ENCODE measurements at regions not wholly inside any gene's neighbourhood (a gene's known extent, or its start where the extent isn't known, plus 50 kb on each side); places are given as distances from the start of the nearest gene placed in this dataset.

GRCh38 chr12:86788661-86789060 is 532.5 kb upstream of the MGAT4C start:
- intact Hi-C loops (cut with DNase I), result no loop called here
- Histone ChIP-seq H3K9me3 (no peaks in the 10 kb centered on the region), H3K4me3 (no peak overlapping the region), H3K27me3 (replicated peaks; ENCODE audit: insufficient read depth) (no peaks in the 10 kb centered on the region), H3K4me1 (replicated peaks) (no peaks in the 10 kb centered on the region), H3K36me3 (no peaks in the 10 kb centered on the region), H3K27ac (no peak overlapping the region)
- DNase-seq (ENCODE audit: low spot score), result no peak
- TF ChIP-seq POLR2AphosphoS5 (IDR thresholded peaks at IDR 0.05), result no peak
- TF ChIP-seq POLR2A (IDR thresholded peaks at IDR 0.05), result no peak

- H3K4me1 ChIP-seq (replicated peaks), result no peaks in the 10 kb centered on the region
- H3K27ac ChIP-seq, result no peak overlapping the region
- H3K4me3 ChIP-seq, result no peak overlapping the region
- TF ChIP-seq POLR2A (IDR thresholded peaks at IDR 0.05), result no peak
- intact Hi-C loops (cut with DNase I), result no loop called here
- DNase-seq (ENCODE audit: low spot score), result no peak
- no peaks in the 10 kb centered on the region for H3K27me3 ChIP-seq (replicated peaks; ENCODE audit: insufficient read depth)
- no peaks in the 10 kb centered on the region for H3K9me3 ChIP-seq
- no peaks in the 10 kb centered on the region for H3K36me3 ChIP-seq
Observed at GRCh38 chr12:86787419-86787818, 531.2 kb upstream of the MGAT4C start.

- no peak for DNase-seq (ENCODE audit: low spot score)
- H3K27ac ChIP-seq, result no peak overlapping the region
- intact Hi-C loops (cut with DNase I), result no loop called here
Observed at GRCh38 chr12:86777325-86777724, 521.1 kb upstream of the MGAT4C start.

GRCh38 chr12:86774841-86775388 is 518.7 kb upstream of the MGAT4C start:
- H3K27me3 ChIP-seq (replicated peaks; ENCODE audit: insufficient read depth), result no peaks in the 10 kb centered on the region
- no peak for DNase-seq (ENCODE audit: low spot score)
- H3K4me1 ChIP-seq (replicated peaks), result no peaks in the 10 kb centered on the region
- H3K9me3 ChIP-seq, result no peaks in the 10 kb centered on the region
- TF ChIP-seq POLR2A (IDR thresholded peaks at IDR 0.05), result no peak
- TF ChIP-seq, protein P1, sequence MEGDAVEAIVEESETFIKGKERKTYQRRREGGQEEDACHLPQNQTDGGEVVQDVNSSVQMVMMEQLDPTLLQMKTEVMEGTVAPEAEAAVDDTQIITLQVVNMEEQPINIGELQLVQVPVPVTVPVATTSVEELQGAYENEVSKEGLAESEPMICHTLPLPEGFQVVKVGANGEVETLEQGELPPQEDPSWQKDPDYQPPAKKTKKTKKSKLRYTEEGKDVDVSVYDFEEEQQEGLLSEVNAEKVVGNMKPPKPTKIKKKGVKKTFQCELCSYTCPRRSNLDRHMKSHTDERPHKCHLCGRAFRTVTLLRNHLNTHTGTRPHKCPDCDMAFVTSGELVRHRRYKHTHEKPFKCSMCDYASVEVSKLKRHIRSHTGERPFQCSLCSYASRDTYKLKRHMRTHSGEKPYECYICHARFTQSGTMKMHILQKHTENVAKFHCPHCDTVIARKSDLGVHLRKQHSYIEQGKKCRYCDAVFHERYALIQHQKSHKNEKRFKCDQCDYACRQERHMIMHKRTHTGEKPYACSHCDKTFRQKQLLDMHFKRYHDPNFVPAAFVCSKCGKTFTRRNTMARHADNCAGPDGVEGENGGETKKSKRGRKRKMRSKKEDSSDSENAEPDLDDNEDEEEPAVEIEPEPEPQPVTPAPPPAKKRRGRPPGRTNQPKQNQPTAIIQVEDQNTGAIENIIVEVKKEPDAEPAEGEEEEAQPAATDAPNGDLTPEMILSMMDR (IDR thresholded peaks at IDR 0.05), result no peak
- TF ChIP-seq POLR2AphosphoS5 (IDR thresholded peaks at IDR 0.05), result no peak
- no peaks in the 10 kb centered on the region for H3K36me3 ChIP-seq
- no peak overlapping the region for H3K4me3 ChIP-seq
- intact Hi-C loops (cut with DNase I), result no loop called here
- WGBS, result 86% methylated on average over 1 of the region's 1 CpG
- H3K27ac ChIP-seq, result no peak overlapping the region

More at GRCh38 chr12:86777325-86777724, 521.1 kb upstream of the MGAT4C start:
- TF ChIP-seq, protein P1 (IDR thresholded peaks at IDR 0.05), result no peak
- TF ChIP-seq POLR2A (IDR thresholded peaks at IDR 0.05), result no peak
- no peak for TF ChIP-seq POLR2AphosphoS5 (IDR thresholded peaks at IDR 0.05)
- Histone ChIP-seq H3K9me3 (no peaks in the 10 kb centered on the region), H3K4me3 (no peak overlapping the region), H3K36me3 (no peaks in the 10 kb centered on the region), H3K27me3 (replicated peaks; ENCODE audit: insufficient read depth) (no peaks in the 10 kb centered on the region), H3K4me1 (replicated peaks) (no peaks in the 10 kb centered on the region)
- WGBS, result 49% methylated on average over 2 of the region's 2 CpGs

- Histone ChIP-seq H3K9me3 (no peaks in the 10 kb centered on the region), H3K27ac (no peak overlapping the region), H3K36me3 (no peaks in the 10 kb centered on the region), H3K27me3 (replicated peaks; ENCODE audit: insufficient read depth) (no peaks in the 10 kb centered on the region), H3K4me1 (replicated peaks) (no peaks in the 10 kb centered on the region), H3K4me3 (no peak overlapping the region)
- DNase-seq (ENCODE audit: low spot score), result no peak
- TF ChIP-seq, protein P1 (IDR thresholded peaks at IDR 0.05), result no peak
- TF ChIP-seq POLR2AphosphoS5 (IDR thresholded peaks at IDR 0.05), result no peak
- no peak for TF ChIP-seq POLR2A (IDR thresholded peaks at IDR 0.05)
- intact Hi-C loops (cut with DNase I), result no loop called here
- WGBS, result 52% methylated on average over 2 of the region's 2 CpGs
Observed at GRCh38 chr12:86772696-86773095, 516.5 kb upstream of the MGAT4C start.

DNA sequence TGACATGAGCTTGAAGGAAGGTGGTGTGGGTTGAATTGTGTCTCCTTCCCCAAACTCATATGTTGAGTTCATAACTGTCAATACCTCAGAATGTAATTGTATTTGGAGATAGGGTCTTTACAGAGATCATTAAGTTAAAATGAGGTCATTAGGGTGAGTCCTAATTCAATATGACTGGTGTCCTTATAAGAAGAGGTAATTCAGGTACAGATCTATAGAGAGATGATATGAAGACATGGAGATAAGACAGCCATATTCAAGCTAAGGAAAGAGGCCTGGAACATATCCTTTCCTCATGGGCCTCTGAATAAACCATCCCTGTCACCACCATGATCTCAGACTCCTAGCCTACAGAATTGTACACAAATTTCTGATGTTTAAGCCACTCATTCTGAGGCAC is 514.7 kb upstream of the MGAT4C start:
- Histone ChIP-seq H3K9me3 (no peaks in the 10 kb centered on the region), H3K4me3 (no peak overlapping the region), H3K36me3 (no peaks in the 10 kb centered on the region), H3K27ac (no peak overlapping the region), H3K27me3 (replicated peaks; ENCODE audit: insufficient read depth) (no peaks in the 10 kb centered on the region), H3K4me1 (replicated peaks) (no peaks in the 10 kb centered on the region)
- TF ChIP-seq POLR2A (IDR thresholded peaks at IDR 0.05), result no peak
- TF ChIP-seq POLR2AphosphoS5 (IDR thresholded peaks at IDR 0.05), result no peak
- TF ChIP-seq, protein P1 (IDR thresholded peaks at IDR 0.05), result no peak
- no peak for DNase-seq (ENCODE audit: low spot score)
- intact Hi-C loops (cut with DNase I), result no loop called here

All from prostate gland (tissue), 2 donors.